GM19463 (cell line): ENCODE measurements at regions not wholly inside any gene's neighbourhood (a gene's known extent, or its start where the extent isn't known, plus 50 kb on each side); places are given as distances from the start of the nearest gene placed in this dataset.

Source experiments
- ATAC-seq: cut with Tn5 transposase; IDR thresholded peaks from one replicate; pipeline ENCODE4 v1.9.1; 2021; ENCODE audit warnings: mild to moderate bottlenecking, moderate library complexity; ENCODE audit not compliant: unreplicated experiment

GRCh38 chr18:40624959-40625358 is 1330.1 kb upstream of the PIK3C3 start:
- no peak for ATAC-seq

GRCh38 chr18:40613721-40614120 is 1341.3 kb upstream of the PIK3C3 start:
- ATAC-seq = no peak

GRCh38 chr18:40612356-40612755 is 1342.7 kb upstream of the PIK3C3 start:
- ATAC-seq = no peak

GRCh38 chr18:40608226-40608625 is 1346.8 kb upstream of the PIK3C3 start:
- ATAC-seq = no peak

- ATAC-seq = no peak
Observed at GRCh38 chr18:40607542-40608148, 1347.4 kb upstream of the PIK3C3 start.

- ATAC-seq = no peak
Observed at GRCh38 chr18:40606996-40607395, 1348.0 kb upstream of the PIK3C3 start.

GRCh38 chr18:40583671-40584070 is 1371.4 kb upstream of the PIK3C3 start:
- ATAC-seq = no peak

GRCh38 chr18:40582105-40582504 is 1372.9 kb upstream of the PIK3C3 start:
- ATAC-seq = no peak

- no peak for ATAC-seq
Observed at GRCh38 chr18:40577981-40578365, 1377.1 kb upstream of the PIK3C3 start.

GRCh38 chr18:40577239-40577980 is 1377.6 kb upstream of the PIK3C3 start:
- ATAC-seq = no peak

GRCh38 chr18:40576507-40577115 is 1378.4 kb upstream of the PIK3C3 start:
- no peak for ATAC-seq

- ATAC-seq = no peak
Observed at GRCh38 chr18:40570615-40571014, 1384.4 kb upstream of the PIK3C3 start.

- no peak for ATAC-seq
Observed at GRCh38 chr18:40569605-40570004, 1385.4 kb upstream of the PIK3C3 start.

- no peak for ATAC-seq
Observed at GRCh38 chr18:40566510-40566844, 1388.6 kb upstream of the PIK3C3 start.

GRCh38 chr18:40565805-40566509 is 1389.1 kb upstream of the PIK3C3 start:
- ATAC-seq = no peak

GRCh38 chr18:40559556-40559955 is 1395.5 kb upstream of the PIK3C3 start:
- ATAC-seq = no peak

- ATAC-seq = no peak
Observed at GRCh38 chr18:40558706-40559392, 1396.2 kb upstream of the PIK3C3 start.

- ATAC-seq = no peak
Observed at GRCh38 chr18:40555914-40556313, 1399.1 kb upstream of the PIK3C3 start.

GRCh38 chr18:40553029-40553428 is 1402.0 kb upstream of the PIK3C3 start:
- ATAC-seq = no peak

- ATAC-seq = no peak
Observed at GRCh38 chr18:40546875-40547274, 1408.2 kb upstream of the PIK3C3 start.

GRCh38 chr18:40534723-40535122 is 1420.3 kb upstream of the PIK3C3 start:
- ATAC-seq = no peak
